Stimulated activated CD4-positive, alpha-beta T cell treated with anti-CD3 and anti-CD28 coated beads, Interleukin-4, amount 100 ng/mL, for 48 hours (primary cell): ENCODE measurements at regions not wholly inside any gene's neighbourhood (a gene's known extent, or its start where the extent isn't known, plus 50 kb on each side); places are given as distances from the start of the nearest gene placed in this dataset.
"Not testable (repeated sequence)": the region's sequence is repeated elsewhere in the genome, so short reads cannot be mapped to it uniquely, and the experiment has no call there.

Experiments used
- DNase-seq, 2 donors: peaks; one replicate each; pipeline ENCODE4 v3.0.0-alpha.2; 2020; ENCODE audit warnings: low read depth in 2 of 2

- no peak for DNase-seq
Observed at GRCh38 chr3:82509106-82509842, 747.8 kb upstream of the GBE1 start.

DNA sequence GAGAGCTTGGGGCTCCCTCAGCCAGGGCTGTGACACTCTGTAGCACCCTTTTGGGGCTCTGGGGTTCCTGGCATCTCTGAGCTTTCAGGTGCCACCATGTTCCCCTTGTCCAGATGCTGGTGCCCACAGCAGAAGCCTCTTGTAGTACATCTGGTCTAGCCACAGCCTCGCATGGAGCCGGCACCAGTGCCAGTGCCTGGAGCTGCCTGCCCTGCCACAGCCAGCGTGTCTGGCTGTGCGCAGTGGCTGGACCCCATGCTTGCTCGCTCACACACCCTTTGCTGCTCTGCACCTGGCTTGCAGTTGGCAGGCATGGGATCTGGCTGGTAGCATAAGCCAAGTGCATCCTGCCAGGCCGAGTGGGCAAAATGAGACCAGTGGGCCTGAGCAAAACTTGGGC lies 744.8 kb upstream of the GBE1 start:
- DNase-seq: no peak

DNA sequence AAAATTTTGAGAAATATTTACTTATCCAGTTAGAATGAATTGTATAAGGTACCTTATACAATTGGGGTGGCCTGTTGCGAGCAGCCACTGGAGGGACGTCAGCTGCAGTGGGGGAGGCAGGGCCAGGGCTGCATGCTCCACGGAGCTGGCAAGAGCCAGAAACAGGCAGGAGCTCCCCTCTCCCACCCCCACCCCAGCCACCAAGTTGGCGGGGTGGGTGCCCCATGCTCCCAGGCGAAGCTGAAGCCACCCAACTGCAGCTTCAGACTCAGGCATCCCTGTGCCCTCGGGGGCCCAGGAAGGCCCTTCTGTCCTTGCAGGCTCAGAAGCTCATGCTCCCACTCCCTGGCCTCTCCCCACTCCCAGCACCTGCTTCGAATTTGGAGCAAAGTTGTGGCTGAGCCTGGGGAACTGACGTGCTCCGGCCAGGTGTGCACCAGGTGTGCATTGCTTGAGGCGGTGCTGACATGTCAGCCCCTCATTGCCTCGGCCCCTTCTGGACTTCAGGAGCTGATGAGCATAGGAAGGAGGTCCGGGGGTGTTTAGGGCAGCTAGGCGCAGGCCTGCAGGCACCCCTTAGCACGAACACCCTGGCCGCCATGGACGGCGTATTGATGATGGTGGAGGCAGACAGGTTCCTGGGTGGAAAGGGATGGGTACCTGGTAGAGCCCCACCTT lies 743.8 kb upstream of the GBE1 start:
- DNase-seq: no peak

- no peak for DNase-seq
Observed at GRCh38 chr3:82498186-82498585, 736.7 kb upstream of the GBE1 start.

DNA sequence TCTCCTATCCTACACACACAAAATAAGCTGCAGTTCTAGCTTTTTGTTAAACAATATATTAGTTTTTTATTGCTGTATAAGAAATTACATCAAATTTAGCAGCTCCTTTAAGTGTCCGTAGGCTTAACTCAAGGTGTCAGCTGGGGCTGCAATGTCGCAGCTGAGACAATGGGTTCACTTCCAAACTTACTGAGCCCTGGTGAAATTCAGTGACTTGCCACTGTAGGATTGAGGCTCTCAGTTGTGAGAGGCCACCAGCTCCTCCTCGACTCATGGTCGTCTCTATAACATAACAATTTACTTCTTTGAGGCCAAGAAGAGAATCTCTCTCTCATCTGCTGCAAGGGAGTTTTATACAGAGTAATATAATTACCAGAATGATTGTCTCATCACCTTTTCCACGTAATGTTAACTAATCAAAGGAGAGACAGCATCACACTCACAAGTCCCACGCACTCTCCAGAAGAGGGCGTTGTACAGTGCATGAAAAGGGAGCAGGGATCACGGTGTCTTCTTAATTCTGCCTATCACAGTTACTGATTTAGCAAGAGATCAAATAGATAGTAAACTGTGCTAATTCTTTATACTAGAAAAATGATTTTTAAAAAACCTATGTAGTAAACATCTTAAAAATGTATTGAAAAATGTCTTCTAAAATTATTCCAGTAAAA lies 735.6 kb upstream of the GBE1 start:
- no peak for DNase-seq

GRCh38 chr3:82495655-82496054 lies 734.2 kb upstream of the GBE1 start:
- DNase-seq: no peak

DNA sequence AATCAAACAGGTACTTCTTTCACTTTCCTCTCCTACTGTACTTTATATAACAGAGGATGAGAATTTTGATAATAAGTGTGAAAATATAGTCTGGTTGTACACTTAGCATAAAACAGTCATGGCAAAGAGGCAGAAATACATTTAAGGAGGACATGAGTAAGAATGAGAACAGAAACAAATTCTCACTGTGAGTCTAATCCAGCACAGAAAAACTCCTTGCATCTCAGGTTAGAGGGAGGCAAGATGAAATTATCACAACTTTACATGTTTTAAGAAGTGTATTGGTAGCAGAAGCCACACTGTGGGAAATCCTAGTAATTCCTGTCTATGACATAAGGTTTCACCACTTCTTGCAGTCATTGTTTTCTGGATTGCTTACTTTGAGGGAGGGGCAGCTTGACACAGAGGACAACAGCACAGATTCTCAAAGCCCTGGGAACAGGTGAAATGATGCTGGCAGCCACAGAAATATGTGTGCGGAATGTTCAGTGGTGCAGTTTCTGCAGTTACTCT lies 733.6 kb upstream of the GBE1 start:
- DNase-seq: no peak

- no peak for DNase-seq
Observed at GRCh38 chr3:82493858-82494257, 732.4 kb upstream of the GBE1 start.

DNA sequence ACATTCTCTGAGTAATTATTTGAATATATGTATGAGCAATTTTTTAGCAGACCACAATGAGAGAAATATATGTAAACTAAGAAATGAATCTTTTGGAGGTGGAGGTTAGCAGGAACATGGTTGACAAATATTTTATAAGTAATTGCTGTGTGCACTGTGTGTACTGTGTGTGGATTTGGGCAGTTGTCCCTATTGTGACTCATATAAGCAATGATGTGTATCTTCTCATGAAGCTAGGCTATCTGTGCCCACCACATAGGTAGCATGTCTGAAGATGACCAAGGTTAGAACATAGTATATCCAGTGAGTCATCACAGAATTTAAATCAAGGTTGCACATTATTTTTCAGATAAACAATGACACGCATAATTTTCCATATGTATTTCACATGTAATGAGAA lies 713.9 kb upstream of the GBE1 start:
- no peak for DNase-seq

DNA sequence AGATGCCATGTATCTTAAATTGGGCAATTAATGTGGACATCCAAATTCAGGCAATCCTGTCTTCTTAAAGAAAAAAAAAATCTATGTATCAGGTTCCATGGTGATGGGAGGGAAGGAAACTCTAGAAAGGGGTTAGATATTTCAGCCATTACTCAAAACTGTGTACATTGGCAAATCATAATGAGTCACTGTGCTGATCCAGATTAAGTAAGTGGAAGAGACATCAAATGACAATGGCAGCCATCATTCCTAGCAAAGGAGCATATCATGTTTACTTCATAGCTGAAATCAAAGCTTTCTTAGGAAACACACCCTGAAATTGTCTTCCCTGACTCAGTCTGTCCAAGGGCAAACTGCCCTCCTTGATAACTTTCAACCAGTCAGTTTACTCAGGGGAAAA lies 713.3 kb upstream of the GBE1 start:
- no peak for DNase-seq

DNA sequence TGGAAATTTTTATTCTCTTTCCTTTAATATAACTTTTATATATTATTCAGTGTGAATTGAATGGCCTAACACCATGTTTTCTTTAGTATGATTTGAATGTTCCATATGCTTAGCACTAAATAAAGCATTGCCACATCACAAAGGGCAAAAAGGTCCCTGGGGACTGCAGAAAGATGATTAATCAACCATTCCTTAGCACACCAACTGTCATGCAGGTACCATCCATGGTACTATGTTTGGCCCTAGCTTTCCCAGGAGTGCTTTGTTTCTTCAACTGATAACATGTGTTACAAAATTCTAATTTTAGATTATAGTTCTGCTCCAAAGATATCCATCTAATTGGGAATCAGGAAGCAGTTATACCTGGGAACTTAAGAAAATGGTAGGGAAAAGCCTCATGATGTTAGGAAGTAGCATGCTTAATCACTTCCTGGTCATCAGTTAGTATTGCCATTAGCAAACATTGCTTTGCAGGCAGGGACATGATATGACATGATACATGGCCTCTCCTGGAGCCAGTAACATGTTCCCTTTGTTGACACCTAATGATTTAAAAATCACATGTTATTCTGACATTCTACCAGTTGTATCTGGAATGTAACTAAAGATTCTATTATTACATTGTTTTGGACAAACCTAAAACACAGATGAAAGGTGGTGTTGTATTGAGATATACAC lies 712.6 kb upstream of the GBE1 start:
- no peak for DNase-seq

DNA sequence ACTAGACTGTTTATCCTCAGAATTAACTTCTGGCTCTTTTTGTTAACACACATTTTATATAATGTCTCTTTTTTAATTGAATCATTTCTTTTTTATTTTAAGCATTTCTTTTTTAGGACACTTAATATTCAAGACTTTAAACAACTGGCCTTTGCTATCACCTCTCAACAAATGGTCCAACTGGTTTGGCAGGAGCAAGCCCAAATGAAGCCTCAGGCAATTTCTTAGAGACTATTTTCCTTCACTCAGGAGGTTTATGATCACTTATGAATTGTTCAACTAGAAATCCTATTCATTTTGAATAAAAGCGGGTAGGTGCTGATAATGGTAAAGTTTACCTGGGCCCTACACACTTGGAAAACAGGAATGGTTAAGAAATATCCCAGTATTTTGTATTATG lies 705.6 kb upstream of the GBE1 start:
- DNase-seq: no peak

- no peak for DNase-seq
Observed at GRCh38 chr3:82462977-82463376, 701.5 kb upstream of the GBE1 start.

GRCh38 chr3:82461049-82461889 lies 699.8 kb upstream of the GBE1 start:
- no peak for DNase-seq

DNA sequence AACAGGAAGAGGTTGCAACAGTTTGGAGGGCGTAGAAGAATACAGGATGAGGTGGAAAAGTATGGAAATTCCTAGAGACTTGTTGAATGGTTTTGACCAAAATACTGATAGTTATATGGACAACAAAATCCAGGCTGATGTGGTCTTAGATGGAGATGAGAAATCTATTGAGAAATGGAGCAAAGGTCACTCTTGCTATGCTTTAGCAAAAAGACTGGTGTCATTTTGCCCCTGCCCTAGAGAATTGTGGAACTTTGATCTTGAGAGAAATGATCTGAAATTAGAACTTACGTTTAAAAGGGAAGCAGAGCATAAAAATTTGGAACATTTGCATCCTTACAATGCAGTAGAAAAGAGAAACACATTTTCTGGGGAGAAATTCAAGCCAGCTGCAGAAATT lies 686.9 kb upstream of the GBE1 start:
- DNase-seq: no peak

- DNase-seq: not testable (repeated sequence)
Observed at GRCh38 chr3:82428821-82429220, 667.4 kb upstream of the GBE1 start.

DNA sequence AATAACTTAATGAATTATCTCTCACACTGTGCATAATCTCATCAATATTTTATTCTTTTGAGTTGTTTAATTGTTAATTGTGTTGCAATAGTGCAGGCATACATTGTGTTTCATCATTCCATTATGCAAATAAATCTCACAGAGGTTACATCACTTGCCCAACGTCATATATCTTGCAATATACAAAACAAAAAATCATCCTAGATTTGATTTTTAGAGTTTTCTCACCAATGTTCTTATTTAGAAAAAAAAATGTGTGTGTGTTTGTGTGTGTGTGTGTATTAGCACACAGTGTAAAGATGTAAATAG lies 662.5 kb upstream of the GBE1 start:
- no peak for DNase-seq

- no peak for DNase-seq
Observed at GRCh38 chr3:82423268-82424030, 662.0 kb upstream of the GBE1 start.

- no peak for DNase-seq
Observed at GRCh38 chr3:82416830-82417229, 655.4 kb upstream of the GBE1 start.

DNA sequence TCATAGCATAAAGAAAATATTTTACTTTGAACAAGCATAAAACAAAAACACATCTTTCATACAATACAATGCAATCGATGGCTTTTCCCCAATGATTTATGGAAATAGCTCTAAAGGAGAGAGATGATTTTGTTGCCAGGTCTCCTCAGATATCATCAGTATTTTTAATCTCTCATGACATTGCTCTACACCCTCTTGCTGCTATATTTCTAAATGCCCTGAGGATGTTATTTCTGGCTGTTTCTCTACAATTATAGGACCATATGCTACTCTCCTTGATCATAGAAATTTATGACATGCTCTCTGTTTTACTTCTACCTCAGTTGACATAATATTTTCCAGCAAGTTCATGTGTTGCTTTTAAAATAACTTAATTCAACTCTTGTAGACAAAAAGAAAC lies 654.9 kb upstream of the GBE1 start:
- no peak for DNase-seq

GRCh38 chr3:82413171-82413570 lies 651.7 kb upstream of the GBE1 start:
- DNase-seq: no peak
